ENCODE measurements at regions not wholly inside any gene's neighbourhood (a gene's known extent, or its start where the extent isn't known, plus 50 kb on each side); places are given as distances from the start of the nearest gene placed in this dataset.

- TF ChIP-seq CTCF (conservative IDR thresholded peaks at IDR 0.05; ENCODE audit: low read depth, low read length), result no peak
- no peak for DNase-seq (ENCODE audit: low read depth)
- H3K4me3 ChIP-seq (ENCODE audit: low read depth, low read length), result no peak overlapping the region
These were observed 344.7 kb upstream of the RGMB start for GRCh38 chr5:98428806-98429205.

- no peak overlapping the region for H3K4me3 ChIP-seq (ENCODE audit: low read depth, low read length)
- no peak for TF ChIP-seq CTCF (conservative IDR thresholded peaks at IDR 0.05; ENCODE audit: low read depth, low read length)
These were observed 341.1 kb upstream of the RGMB start for GRCh38 chr5:98432378-98432777.

GRCh38 chr5:98433022-98433421 is 340.4 kb upstream of the RGMB start:
- DNase-seq (ENCODE audit: low read depth), result no peak

More at GRCh38 chr5:98432378-98432777, 341.1 kb upstream of the RGMB start:
- DNase-seq (ENCODE audit: low read depth), result no peak

GRCh38 chr5:98433673-98434072 is 339.8 kb upstream of the RGMB start:
- TF ChIP-seq CTCF (conservative IDR thresholded peaks at IDR 0.05; ENCODE audit: low read depth, low read length), result no peak
- no peak overlapping the region for H3K4me3 ChIP-seq (ENCODE audit: low read depth, low read length)
- DNase-seq (ENCODE audit: low read depth), result no peak

More at GRCh38 chr5:98433022-98433421, 340.4 kb upstream of the RGMB start:
- TF ChIP-seq CTCF (conservative IDR thresholded peaks at IDR 0.05; ENCODE audit: low read depth, low read length), result no peak
- H3K4me3 ChIP-seq (ENCODE audit: low read depth, low read length), result no peak overlapping the region

- no peak overlapping the region for H3K4me3 ChIP-seq (ENCODE audit: low read depth, low read length)
- no peak for TF ChIP-seq CTCF (conservative IDR thresholded peaks at IDR 0.05; ENCODE audit: low read depth, low read length)
- no peak for DNase-seq (ENCODE audit: low read depth)
These were observed 336.8 kb upstream of the RGMB start for GRCh38 chr5:98436667-98437066.

- DNase-seq (ENCODE audit: low read depth), result no peak
- H3K4me3 ChIP-seq (ENCODE audit: low read depth, low read length), result no peak overlapping the region
- TF ChIP-seq CTCF (conservative IDR thresholded peaks at IDR 0.05; ENCODE audit: low read depth, low read length), result no peak
These were observed 331.0 kb upstream of the RGMB start for GRCh38 chr5:98442448-98442847.

- no peak overlapping the region for H3K4me3 ChIP-seq (ENCODE audit: low read depth, low read length)
- DNase-seq (ENCODE audit: low read depth), result no peak
- no peak for TF ChIP-seq CTCF (conservative IDR thresholded peaks at IDR 0.05; ENCODE audit: low read depth, low read length)
These were observed 329.6 kb upstream of the RGMB start for GRCh38 chr5:98443881-98444280.
